ENCODE measurements at regions not wholly inside any gene's neighbourhood (a gene's known extent, or its start where the extent isn't known, plus 50 kb on each side); places are given as distances from the start of the nearest gene placed in this dataset.

- Histone ChIP-seq H3K27ac (ENCODE audit: insufficient read depth, low read length) (no peak overlapping the region), H3K4me2 (ENCODE audit: low read depth, low read length) (no peak overlapping the region), H2BK20ac (ENCODE audit: low read depth, low read length) (no peak overlapping the region), H2AK5ac (ENCODE audit: low read depth, low read length) (no peak overlapping the region), H3K27me3 (ENCODE audit: control insufficient read depth, insufficient read depth, low read length) (no peaks in the 10 kb centered on the region), H3K36me3 (ENCODE audit: control insufficient read depth, insufficient read depth, low read length) (no peaks in the 10 kb centered on the region), H2BK5ac (ENCODE audit: low read depth, low read length, poor library complexity, severe bottlenecking) (no peak overlapping the region), H2BK120ac (ENCODE audit: low read depth, low read length) (no peak overlapping the region), H2AK9ac (replicated peaks; ENCODE audit: low read depth, low read length, poor library complexity) (no peak overlapping the region), H3K56ac (ENCODE audit: extremely low read depth, insufficient read depth, low read length) (no peak overlapping the region), H3K4me3 (ENCODE audit: insufficient read depth, low read depth, low read length) (no peak overlapping the region), H4K5ac (ENCODE audit: low read depth, low read length) (no peak overlapping the region), H3K9ac (ENCODE audit: low read depth, low read length) (no peak overlapping the region), H4K8ac (ENCODE audit: low read depth in 2 of 2, low read length in 2 of 2) (no peak overlapping the region), H3K14ac (replicated peaks; ENCODE audit: low read depth, low read length) (no peak overlapping the region), H3K9me3 (ENCODE audit: control insufficient read depth, insufficient read depth, low read length) (no peaks in the 10 kb centered on the region), H3K79me1 (ENCODE audit: low read depth in 1 of 2, low read length in 2 of 2) (no peaks in the 10 kb centered on the region), H3K4ac (ENCODE audit: low read depth, low read length) (no peak overlapping the region), H2BK15ac (ENCODE audit: low read depth, low read length) (no peak overlapping the region), H3K9me1 (ENCODE audit: insufficient read depth, low read length) (no peaks in the 10 kb centered on the region), H3K4me1 (ENCODE audit: control insufficient read depth, insufficient read depth, low read length) (no peaks in the 10 kb centered on the region), H3K23ac (ENCODE audit: low read depth, low read length) (no peak overlapping the region), H2AFZ (replicated peaks; ENCODE audit: low read length, poor library complexity) (no peak overlapping the region), H4K20me1 (ENCODE audit: insufficient read depth, low read length) (no peaks in the 10 kb centered on the region), H4K91ac (ENCODE audit: insufficient read depth, low read depth, low read length) (no peak overlapping the region), H3K18ac (ENCODE audit: low read depth, low read length) (no peak overlapping the region)
- in situ Hi-C loops (cut with MboI; ENCODE audit: low sequenced_read_pairs) (no loop called here), intact Hi-C loops (cut with micrococcal nuclease) (no loop called here), dilution Hi-C loops (cut with HindIII; ENCODE audit: low sequenced_read_pairs, unreplicated experiment) (no loop called here)
- BruUV-seq (replicated peaks), result no TSS peak
- ChIA-PET POLR2A (ENCODE audit: unreplicated experiment) (no interaction called here), CTCF (no interaction called here)
- no peak for DNase-seq
- no peak for ATAC-seq (ENCODE audit: low read depth)
- TF ChIP-seq NFE2L2 (IDR thresholded peaks at IDR 0.05; ENCODE audit: low read depth, low read length) (no peak), RFX5 (IDR thresholded peaks at IDR 0.05; ENCODE audit: low read depth, low read length) (no peak), RCOR1 (IDR thresholded peaks at IDR 0.05; ENCODE audit: insufficient replicate concordance, low read length) (no peak), MXI1 (IDR thresholded peaks at IDR 0.05; ENCODE audit: borderline replicate concordance, low read depth, low read length) (no peak), CHD1 (IDR thresholded peaks at IDR 0.05; ENCODE audit: low read depth, low read length) (no peak), FOS (IDR thresholded peaks at IDR 0.05; ENCODE audit: low read depth, low read length) (no peak), CTCF (conservative IDR thresholded peaks at IDR 0.05; ENCODE audit: low read depth, low read length) (no peak), ELK1 (IDR thresholded peaks at IDR 0.05; ENCODE audit: borderline replicate concordance, low read depth, low read length) (no peak), POLR2A (IDR thresholded peaks at IDR 0.05; ENCODE audit: low read depth, low read length) (no peak), MAZ (IDR thresholded peaks at IDR 0.05; ENCODE audit: borderline replicate concordance, low read depth, low read length) (no peak), RAD21 (IDR thresholded peaks at IDR 0.05; ENCODE audit: low read length) (no peak), SMC3 (IDR thresholded peaks at IDR 0.05; ENCODE audit: low read depth, low read length) (no peak), CEBPB (IDR thresholded peaks at IDR 0.05; ENCODE audit: low read depth, low read length) (no peak), MAFK (IDR thresholded peaks at IDR 0.05; ENCODE audit: low read depth, low read length) (no peak)
- 83% methylated on average over 1 of the region's 3 CpGs; no CpG with 5 or more reads in 1 of the 2 experiments for WGBS, 2 experiments (ENCODE audit: extremely low coverage in 2 of 2, insufficient read length in 1 of 2)
Observed at GRCh38 chr13:80630685-80631121, 289.8 kb upstream of the SPRY2 start.

All from IMR-90 (cell line).